Iris pigment epithelial cell (primary cell): ENCODE measurements at regions not wholly inside any gene's neighbourhood (a gene's known extent, or its start where the extent isn't known, plus 50 kb on each side); places are given as distances from the start of the nearest gene placed in this dataset.
"Not testable (repeated sequence)": the region's sequence is repeated elsewhere in the genome, so short reads cannot be mapped to it uniquely, and the experiment has no call there.

Experiments used
- DNase-seq: peaks from one replicate; pipeline ENCODE4 v3.0.0-alpha.2; 2011; ENCODE audit warnings: low read depth

DNA sequence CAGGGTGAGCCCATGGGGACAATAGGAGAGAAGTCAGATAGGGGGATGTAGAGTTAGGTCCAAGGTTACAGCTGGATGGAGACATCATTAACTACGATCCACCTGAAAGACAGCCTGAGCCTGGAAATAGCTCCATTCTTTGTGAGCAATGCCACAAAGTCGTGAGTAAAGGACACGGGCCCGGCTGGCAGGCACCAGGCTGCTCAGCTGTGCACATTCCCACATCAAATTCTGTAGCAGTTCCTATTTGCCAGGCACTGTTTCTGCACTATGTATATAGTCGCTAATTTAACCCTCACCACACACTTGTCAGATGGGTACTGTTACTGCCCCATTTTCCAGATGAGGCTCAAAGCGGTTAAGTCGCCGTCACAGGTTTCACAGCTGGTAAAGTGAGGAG, 338.0 kb upstream of the KAZN start:
- no peak for DNase-seq

DNA sequence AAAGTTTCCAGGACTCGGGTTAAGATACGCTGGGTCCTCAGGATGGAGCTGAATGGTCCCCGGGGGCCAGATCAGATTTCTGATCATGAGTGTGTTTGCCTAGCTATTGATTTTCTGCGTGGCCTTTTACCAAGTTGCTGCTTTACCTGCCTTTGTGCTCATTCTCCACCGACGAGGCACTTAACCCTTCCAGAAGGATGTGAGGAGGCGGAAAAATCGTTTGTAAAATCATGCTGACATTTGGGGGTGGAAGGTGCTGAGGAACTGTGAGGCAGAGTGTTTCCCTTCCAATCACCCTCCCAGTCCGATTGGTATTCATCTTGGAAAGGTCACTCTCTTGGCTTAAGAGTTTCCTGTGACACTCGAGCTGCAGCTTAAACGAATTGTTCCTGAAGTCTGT, 337.1 kb upstream of the KAZN start:
- no peak for DNase-seq

DNA sequence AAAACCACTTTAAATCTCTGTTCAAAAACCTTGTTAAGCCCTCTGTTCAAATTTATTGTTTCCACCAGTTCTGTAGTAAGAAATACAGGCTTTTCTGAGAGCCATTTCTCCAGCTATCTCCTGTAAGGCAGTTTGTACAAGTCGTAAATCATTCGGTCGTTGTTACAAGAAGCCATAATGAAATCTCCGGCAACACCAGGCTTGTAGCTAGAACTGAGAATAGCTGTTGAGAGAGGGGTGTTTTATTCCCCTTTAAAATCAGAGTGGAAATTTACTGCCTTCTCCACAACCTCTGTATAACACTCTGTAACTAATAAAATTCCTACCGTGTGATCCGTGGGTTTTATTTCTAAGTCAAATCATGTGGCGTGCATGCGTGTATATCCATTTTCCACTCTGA, 335.8 kb upstream of the KAZN start:
- no peak for DNase-seq

DNA sequence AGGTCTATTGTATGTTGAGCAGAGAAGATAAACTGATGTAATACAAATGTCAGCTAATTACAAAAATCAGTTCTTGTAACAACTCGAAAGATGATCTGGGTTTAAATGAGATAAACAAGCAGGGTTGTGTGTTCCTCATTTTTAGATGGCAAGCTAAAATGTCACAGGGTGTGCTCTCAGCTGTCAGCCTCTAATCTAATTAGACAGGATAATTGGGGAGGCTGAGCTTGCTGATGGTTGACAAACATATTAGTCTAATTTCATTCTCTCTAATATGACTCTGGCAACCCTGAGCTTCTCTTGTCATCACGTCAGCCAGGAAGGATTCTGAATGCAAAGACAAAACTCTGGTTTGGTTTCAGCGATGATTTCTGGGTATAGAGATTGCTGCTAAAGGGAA, 335.3 kb upstream of the KAZN start:
- DNase-seq: no peak

DNA sequence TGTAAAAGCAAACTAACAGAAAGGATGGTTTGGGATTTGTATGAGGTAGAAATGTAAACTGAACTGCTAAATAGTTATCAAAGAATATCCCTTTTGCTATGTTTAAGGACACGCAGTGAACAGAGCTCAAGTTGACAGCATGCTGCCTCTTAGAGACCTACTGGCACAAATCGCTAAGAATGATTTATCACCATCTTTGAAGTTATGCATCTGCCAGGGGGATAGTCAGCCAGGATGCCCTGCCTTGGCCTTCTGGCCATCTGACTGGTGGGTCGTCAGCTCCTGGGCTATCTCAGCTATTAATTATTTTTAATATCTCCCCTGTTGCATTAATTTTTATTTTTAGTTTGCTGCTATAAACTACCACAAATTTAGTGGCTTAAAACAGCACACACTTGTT, 334.8 kb upstream of the KAZN start:
- DNase-seq: no peak

DNA sequence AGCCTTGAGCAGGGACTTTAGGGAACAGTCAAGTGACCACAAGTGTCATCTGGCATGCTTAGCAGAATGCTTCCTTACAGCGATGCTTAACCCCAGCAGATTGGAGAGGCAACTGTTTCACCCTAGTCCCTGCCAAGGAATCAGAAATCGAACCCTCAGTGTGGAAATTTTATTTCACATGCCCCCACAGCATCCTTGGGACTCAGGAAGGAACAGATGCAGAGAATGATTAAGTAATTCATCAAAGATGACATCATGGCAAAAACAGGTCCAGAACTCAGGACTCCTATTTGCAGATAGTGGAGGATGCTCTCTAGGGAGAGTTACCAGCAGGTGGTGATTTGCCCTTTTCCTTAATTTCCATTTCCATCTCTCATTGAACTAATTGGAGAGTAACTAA, 333.0 kb upstream of the KAZN start:
- DNase-seq: no peak

DNA sequence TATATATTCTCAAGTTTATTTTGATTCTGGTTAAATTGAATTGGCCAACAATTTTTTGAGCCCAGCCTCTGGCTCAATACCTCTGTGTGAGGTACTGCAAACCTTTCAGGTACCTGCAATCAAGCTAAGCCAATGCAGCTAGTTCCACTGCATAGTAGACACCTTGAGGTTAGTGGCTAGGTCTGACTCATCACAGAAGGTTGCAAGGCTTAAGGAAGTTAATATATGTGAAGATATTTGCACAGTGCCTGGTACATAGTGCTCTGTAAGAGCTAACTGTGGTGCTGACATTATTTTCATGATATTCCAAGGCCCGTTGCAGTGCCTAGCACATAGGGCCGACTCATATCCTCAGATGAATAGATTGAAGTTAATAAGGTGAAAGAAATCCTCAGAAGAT, 330.5 kb upstream of the KAZN start:
- peak; percentile 21 for DNase-seq

DNA sequence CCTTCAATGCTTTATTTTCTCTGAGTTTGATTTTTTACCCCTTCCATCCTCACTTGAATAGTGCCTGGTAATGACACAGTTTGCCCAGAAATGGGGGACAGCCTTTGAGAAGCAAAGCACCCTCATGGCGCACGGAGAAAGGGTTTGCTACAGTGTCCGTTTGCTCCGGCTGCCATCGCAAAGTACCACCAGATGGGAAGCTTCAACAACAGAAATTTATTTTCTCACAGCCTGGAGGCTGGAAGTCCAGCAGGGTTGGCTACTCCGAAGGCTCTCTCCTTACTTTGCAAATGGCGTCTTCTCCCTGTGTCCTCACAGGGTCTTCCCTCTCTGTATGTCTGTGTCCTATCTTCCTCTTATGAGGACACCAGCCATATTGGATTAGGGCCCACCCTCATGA, 327.7 kb upstream of the KAZN start:
- DNase-seq: no peak

DNA sequence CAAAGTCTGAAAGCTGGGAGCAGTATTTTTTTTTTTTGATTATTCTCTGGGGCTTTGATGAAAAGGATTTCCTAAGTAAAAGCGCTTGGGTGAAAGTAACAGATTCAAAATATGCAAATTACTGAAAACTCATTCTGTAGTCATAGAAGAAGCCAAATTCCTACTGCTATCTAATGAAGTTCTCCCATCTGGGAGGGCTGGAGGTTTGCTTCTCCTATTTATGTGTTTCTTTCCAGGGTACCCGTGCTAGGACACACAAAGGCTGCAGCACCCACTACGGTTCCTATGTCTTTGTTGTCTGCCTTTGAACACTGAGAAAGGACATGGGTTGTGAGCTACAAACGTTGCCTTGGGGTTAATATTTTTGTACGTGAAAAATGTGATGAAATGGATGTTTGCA, 324.7 kb upstream of the KAZN start:
- no peak for DNase-seq

DNA sequence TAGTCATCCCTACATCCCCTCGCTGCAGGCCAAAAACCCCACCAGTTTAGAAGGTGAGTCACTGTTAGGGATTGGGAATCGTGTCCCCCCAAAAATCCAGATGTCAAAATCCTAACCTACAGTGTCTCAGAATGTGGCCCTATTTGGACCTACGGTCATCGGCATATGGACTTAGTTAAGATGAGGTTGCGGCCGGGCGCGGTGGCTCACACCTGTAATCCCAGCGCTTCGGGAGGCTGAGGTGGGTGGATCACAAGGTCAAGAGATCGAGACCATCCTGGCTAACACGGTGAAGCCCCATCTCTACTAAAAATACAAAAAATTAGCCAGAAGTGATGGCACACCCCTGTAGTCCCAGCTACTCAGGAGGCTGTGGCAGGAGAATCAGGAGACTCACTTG, 318.6 kb upstream of the KAZN start:
- not testable (repeated sequence) for DNase-seq

DNA sequence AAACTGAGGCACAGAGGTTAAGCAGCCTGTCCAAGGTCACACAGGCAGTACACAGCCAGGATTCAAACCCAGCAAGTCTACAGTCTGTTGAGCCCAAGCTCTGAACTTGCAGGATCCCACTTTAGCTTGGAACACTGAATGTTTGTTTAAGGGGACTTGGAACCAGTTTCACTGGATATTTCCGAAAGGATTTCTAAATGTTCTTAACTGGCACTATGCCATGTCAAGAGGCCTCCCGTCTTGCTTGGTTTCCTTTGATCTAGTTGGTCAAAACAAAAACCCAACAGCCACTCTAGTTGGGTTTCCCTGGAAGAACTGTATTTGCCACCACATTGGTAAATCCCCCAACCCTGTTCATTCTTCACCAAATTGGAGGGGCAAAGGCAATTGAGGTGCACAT, 317.6 kb upstream of the KAZN start:
- DNase-seq: no peak

DNA sequence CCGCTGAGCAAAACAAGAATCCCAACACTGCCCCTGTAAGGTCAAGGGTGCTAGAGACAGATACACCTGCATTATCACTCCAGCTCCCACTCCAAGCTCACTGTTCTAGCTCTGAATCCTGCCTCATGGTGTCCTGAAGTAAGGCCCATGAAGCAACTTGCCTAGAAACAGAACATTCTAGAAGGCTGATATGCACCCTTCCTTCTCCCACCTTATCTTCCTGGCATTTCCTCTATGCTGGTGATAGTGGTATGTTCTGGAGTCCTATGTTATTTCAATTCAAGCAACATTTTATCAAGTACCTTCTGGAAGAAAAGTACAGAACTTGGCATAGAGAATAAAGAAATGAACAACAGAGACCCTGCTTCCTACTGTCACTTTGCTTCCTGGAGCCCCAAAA, 317.1 kb upstream of the KAZN start:
- peak; percentile 5 for DNase-seq

DNA sequence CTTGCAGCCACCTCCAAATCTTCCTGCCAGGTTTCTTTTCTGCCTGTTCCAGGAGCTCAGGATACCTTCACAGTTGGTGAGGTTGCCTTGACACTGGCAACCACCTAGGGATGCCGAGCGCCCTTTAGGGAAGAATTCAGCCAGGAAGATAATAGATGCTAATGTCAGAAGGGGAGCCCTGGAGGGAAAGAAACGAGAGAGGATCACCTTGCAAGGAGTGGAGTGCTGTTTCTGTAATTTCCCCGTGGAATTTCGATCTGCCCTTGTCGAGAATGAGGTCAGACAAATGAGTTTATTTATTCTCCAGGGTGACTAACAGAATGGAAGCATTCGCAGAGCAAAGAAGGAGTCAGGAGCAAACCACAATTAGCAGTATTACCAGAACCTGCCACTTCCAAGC, 315.8 kb upstream of the KAZN start:
- peak; percentile 39 for DNase-seq

DNA sequence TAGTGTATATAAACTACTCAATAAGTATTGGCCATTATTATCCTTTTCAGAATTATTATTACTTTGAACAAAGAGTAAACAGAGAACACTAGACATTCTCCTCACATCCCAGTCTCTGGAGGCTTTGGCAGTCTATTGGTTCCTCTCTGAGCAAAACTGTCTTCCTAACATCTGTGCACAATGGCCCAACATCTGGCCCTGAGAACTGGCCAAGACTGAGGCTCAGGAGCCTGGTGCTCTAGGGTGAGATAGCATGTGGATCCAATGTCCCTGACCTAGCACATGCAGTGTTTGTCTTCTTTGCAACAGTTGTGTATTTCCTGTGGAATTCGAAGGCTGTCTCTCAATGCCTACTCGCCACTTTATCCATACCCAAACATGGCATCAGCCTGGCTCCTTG, 313.2 kb upstream of the KAZN start:
- no peak for DNase-seq

DNA sequence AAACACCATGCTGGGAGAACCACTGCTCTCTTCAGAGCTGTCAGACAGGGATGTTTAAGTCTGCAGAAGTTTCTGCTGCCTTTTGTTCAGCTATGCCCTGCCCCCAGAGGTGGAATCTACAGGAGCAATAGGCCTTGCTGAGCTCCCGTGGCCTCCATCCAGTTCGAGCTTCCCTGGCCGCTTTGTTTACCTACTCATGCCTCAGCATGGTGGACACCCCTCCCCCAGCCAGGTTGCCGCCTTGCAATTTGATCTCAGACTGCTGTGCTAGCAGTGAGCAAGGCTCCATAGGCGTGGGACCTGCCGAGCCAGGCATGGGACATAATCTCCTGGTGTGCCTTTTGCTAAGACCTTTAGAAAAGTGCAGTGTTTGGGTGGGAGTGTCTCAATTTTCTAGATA, 307.3 kb upstream of the KAZN start:
- DNase-seq: peak; percentile 5

DNA sequence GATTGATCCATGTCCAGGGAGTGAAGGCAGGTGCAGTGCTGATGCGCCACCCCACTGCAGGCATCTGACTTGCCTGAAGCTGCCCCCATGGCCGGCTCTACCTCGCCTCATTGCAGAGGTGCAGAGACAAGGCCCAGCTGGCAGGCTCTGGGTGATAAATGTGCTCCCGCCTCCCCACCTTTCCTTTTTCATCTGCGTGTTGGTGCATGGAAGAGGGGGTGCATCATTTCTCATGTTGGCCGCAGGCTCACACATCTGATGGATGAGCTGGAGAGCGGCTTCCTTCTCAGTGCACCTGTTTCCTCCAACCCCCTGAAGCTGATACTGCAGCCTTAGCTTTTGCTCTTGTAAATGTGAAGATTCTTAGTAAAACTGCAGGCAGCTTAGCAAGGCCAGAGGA, 306.0 kb upstream of the KAZN start:
- no peak for DNase-seq

DNA sequence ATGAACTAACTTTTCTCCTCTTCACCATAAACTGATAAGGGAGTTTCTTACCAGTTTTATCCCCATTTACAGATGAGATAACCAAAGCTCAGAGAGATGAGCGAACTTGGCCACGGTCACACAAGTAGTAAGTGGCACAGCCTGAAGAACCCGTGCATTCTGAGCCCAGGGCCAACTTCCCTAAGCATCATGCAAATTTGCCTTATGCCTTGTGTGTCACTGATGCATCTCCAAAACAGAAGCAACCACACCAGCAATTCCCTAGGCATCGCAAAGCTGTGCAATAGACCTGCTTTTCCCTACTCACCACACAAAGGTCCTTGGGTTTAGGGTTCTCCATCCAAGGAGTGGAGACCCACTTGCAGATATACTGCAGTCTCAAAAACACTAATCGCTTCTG, 304.5 kb upstream of the KAZN start:
- no peak for DNase-seq

DNA sequence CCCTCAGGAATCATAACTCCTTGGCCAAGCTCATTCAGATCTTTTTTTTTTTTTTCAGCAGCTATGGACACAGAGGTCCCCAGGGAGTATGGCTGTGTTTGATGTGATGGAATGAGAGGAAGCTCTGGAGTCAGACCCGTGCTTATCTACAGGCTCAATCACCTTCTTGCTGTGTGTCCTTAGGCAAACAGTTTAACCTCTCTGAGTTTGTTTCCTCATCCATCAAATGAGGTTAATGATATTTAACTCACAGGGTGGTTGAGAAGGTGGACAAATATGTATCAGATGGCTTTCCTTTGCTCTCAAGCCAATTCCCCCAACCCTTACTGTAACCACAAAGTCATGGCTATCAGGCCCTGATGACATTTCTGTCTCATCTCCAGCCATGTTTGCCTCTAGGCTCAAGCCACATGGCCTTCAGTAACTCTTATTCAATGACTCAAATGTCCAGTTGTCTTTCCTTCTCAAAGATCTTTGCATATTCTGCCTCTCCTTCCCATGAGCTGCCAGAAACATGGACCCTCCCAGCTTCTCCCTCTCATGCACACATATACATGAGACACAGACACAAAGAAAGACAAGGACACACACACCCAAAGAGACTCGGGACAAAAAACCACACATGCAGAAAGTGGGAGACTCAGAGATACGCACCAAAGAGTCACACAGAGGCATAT, 303.5 kb upstream of the KAZN start:
- no peak for DNase-seq

DNA sequence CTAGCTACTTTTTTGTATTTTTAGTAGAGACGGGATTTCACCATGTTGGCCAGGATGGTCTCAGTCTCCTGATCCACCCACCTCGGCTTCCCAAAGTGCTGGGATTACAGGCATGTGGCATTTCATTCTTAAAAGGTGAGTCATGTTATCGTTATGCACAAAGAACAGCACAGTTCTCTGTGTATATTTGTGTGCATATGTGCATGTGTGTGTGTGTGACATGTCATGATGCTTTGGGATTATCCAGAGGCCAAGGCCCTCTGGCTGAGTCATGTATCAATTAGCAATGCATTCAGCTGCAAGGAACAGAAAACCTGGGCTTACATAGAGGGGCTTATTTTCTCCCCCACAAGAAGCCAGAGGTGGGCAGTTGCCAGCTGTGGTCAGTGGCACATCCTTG, 301.7 kb upstream of the KAZN start:
- DNase-seq: peak; percentile 37

DNA sequence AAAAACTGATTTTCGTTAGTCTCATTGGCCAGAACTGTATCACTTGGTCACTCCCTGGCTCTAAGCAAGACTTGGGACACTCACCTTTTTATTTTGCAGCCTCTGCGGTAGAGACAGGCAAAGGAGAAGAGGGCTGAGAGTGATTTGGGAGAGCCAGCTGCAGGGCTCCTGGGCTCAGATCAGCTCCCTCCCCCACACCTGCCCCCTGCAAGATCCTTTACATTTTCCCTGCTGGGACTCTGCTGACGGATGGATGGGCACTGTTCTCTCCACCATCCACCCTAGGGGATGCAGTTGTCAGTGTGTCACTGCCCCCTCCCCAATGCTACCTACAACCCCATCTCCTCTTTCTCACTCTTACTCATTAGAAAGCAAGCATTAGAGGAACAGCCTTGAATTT, 301.1 kb upstream of the KAZN start:
- no peak for DNase-seq

DNA sequence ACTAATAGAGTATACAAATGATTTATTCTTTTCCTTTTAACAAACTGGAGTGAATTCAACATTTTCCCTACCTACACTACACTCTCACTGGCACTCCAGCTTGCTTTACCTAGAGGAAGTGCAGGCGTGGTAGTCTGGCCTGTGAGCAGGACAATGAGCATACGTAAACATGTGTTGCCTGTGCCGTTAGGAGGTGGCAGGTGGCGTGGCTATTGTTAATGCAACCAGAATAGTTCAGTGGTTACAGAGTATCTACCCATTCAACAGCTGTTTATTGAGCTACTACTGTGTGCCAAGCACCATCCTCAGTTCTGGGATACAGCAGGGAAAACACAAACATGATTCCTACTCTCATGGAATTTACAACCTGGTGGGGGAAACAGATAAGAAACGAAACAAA, 299.7 kb upstream of the KAZN start:
- no peak for DNase-seq

DNA sequence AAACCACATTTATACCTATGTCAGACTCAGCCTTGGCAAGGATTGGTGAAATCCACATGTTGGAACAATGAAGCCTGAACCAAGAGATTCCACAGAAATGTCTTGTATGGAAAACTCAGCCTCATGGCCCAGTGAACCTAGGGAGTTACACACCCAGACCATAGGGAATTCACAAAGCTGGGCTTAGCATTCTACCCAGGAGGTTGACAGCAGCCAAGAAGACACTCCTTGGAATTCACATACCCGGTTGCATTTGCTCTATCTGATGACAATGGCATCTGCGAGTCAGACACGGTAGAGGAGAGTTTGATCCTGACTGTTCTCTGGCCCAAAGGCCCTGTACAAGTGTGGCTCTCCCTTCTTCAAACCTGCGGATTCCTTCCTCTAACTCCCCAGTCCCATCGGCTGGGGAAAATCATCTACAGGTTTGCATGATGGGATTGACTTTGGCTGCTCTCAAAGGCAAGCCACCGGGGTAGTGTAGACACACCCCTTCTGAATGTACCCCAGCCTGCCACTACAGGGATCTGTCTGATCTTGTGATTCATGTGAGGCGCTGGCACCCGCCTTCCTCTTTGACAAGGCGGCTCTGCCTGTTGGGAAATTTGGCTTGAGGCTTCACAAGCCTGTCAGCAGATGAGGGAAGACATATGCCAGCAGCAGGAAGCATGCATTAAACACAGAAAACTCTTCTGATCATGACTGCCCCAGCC, 297.3 kb upstream of the KAZN start:
- DNase-seq: no peak

DNA sequence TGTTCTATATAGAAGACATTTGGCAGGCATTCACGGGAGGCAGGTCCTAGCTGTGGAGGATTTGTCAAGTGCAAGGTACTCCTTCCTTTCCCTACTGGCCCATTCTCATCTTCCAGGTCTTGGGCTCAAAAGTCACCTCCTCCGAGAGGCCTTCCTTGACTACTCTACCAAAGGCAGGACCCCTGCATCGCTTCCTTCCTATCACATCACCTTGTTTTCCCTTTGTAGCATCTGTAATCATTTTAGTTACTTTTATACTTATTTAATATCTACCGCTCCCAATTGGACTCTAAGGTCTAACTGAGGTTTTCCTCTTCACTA, 296.8 kb upstream of the KAZN start:
- DNase-seq: no peak

DNA sequence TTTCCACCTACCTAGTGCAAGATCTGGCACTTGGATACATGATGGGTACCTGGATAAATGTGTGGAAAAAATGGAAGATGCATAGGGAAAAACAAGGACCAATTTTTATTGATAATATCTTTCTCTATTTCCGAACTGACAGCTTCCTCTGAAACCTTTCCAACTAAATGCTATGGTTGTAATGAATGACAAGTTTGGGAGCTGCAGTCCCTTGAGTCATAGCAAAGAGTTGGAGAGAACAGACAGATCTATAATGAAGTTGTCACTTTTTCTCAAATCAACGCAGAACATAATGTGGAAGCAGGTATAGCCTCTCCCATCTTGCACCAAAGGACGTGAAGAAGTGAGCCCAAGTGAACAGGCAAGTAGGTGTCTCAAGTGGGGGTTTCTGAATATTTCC, 296.5 kb upstream of the KAZN start:
- DNase-seq: no peak
